ENCODE measurements at regions not wholly inside any gene's neighbourhood (a gene's known extent, or its start where the extent isn't known, plus 50 kb on each side); places are given as distances from the start of the nearest gene placed in this dataset.
A peak's percentile ranks its signal among the peaks of the same experiment; 100 is the strongest.

DNA sequence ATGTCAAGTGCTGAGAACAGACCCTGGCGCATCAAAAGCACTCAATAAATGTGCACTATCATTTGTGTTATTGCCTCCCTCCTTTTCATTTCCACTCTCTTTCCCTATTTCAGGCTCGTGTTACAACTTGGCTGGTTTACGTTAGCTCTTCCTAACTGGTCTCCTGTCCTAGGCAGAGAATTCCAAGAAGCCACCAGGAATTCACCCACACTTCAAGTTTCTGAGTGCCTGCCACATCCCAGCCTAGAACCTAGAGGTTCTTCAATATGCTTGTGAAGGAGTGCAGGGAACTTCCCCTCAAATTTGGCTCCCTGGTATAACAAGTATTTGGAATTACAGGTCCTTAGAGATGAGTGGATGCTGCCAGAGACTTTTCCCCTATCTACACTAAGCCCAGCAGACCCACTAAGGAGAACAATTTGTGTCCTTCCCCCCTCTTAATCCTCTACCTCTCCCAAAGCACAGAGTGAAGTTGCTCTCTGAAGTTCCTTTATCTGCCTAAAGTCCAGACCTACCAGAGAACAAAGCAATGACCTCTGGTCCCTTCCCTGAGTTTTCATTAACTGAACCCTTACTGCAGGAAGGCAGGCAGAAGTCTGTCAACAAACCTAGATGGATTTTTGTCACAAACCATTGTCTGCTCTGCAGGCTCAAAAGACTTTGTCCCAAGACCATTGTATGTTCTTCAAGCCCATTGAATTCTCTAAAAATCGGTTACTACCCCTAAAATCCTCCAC, 201.6 kb upstream of the JARID2 start:
- no peak for DNase-seq (ENCODE audit: low read depth)

DNA sequence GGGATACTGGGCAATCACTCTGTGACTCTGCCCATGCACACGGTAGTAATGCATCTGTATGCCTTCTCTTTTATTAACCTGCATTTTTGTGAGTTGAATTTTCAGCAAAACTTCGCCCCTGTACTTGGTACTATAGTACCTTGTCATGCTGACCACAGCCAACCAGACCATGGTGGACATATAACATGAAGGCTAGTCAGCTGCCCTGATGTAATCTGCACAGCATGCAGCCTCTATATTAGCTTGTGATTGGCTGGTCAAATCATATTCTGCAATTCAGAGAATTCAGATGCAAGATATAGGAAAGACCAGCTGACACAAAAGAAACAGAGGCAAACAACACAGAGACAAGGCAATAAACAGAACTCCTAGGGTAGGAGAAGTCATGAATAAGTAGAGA, 200.9 kb upstream of the JARID2 start:
- no peak for DNase-seq (ENCODE audit: low read depth)

- no peak for DNase-seq (ENCODE audit: low read depth)
These were observed 199.1 kb upstream of the JARID2 start for GRCh38 chr6:15046751-15047150.

DNA sequence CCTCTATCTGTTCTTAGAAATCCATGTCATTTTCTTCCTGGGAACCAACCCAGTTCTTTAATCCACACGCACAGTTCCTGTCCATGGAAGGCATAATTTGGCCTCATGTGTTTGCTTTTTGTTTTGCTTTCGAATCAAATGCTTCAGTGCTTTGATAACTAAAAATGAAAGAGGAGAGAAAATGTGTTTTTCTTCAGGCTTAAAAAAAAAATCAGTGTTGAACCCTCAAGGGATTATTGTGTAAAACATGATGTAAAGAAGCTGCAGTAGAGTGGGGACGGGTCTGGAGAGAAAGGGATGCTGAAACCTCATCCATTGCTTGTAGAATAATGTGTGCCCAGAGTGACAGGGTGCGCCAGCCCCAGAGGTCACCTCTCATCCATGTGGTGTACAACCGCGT, 197.5 kb upstream of the JARID2 start:
- no peak for DNase-seq (ENCODE audit: low read depth)

GRCh38 chr6:15058200-15059061, 187.4 kb upstream of the JARID2 start:
- DNase-seq (ENCODE audit: low read depth): no peak

DNA sequence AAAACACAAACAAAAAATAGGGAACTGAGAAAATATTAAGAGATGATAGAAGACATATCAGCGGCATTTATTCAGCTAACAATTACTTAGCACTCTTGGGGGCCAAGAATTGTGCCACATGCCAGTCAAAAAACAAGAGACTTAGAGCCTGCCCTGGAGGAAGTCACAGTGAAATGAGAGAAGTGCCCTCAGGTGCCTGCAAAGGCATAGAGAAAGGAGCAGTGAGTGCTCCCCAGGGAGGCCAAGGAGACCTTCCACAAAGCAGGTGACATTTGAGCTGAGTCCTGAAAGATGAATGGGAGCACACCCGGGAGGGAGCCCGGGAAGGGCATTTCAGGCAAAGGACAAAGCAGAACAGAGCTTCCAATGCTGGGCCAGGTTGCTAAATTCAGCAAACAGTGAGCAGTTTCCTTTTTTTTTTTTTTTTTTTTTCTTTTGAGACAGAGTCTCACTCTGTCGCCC, 184.7 kb upstream of the JARID2 start:
- DNase-seq (ENCODE audit: low read depth): no peak

DNA sequence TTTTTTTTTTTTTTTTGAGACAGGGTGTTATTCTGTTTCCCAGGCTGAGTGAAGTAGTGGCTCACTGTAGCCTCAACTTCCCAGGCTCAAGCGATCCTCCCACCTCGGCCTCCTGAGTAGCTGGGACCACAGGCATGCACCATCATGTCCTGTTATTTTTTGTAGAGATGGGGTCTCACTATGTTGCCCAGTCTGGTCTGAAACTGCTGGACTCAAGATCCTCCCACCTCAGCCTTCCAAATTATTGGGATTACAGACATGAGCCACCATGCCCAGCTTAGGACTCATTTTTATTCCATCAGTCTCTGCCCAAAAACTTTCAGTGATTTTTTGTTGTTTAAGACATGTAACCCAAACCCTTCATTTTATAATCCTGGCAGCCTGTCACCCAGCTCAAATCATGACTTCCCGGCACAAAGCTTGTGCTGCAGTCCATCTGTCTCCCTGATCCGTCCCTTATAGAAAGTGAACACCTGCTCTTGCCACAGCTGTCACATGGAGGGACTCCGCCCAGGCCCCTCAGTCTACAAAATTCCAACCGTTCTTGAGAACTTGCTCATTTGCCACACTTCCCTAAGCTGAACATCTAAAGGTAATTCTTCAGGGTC, 183.9 kb upstream of the JARID2 start:
- no peak for DNase-seq (ENCODE audit: low read depth)

- DNase-seq (ENCODE audit: low read depth): peak; percentile 93
These were observed 183.2 kb upstream of the JARID2 start for GRCh38 chr6:15062516-15063252.

- DNase-seq (ENCODE audit: low read depth): peak; percentile 41
These were observed 182.5 kb upstream of the JARID2 start for GRCh38 chr6:15063253-15063853.

- peak; percentile 74 for DNase-seq (ENCODE audit: low read depth)
These were observed 180.4 kb upstream of the JARID2 start for GRCh38 chr6:15065261-15065989.

DNA sequence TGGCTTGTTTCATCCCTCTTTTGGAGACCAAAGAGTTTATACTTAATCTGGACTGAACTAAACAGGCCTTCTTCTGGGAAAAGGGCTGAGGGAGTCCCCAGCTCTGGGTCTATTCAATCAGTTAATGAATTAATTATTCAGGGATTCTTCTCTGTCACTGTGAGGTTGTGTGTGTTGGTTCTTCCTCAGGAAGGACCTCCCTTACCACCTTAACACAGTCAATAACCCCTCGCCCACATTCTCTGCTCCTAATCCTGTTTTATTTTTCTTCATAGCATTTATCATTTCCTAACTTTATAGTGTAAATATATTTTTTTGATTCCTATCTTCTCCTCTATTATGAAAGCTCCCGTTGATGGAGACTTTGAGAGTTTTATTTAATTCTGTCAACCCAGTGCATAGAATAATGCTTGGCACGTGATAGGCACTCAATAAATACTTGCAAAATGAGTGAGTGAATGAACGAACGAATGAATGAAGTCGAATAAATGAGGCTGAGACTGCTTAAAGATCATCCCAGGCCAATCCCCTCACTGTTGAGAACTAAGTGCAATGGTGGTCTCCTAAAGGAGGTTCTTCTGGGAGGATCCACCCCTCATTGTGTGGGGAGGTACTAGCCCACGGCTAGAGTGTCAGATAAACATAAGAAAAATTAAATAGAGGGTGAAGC, 179.6 kb upstream of the JARID2 start:
- DNase-seq (ENCODE audit: low read depth): no peak

GRCh38 chr6:15073344-15073789, 172.5 kb upstream of the JARID2 start:
- peak; percentile 81 for DNase-seq (ENCODE audit: low read depth)

DNA sequence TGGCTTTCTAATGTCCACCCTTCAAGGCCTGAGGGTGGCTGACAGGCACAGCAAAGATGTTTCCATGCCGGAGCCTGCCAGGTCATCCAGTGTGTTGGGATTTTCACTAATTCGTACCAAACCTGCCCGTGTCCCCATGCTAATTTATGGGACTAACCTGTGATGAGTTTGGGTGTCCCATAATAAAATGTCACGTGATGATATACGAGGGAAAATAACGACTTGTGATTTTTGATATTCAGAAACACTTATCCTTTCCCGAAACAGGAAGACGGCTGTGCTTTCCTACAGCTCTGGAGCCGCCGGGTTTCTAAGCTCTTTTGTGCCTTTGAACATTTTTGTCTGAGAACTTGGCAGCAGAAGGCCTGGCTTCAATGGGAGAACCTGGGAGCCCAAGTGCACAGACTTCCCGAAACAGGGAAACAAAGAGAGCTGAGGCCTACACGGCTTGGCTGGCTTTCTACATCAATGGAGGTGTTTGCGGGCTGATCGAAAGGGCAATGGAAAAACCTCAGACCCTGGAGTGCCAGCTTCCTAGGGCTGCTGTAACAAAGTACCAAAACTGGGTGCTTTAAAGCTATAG, 171.9 kb upstream of the JARID2 start:
- DNase-seq (ENCODE audit: low read depth): no peak

DNA sequence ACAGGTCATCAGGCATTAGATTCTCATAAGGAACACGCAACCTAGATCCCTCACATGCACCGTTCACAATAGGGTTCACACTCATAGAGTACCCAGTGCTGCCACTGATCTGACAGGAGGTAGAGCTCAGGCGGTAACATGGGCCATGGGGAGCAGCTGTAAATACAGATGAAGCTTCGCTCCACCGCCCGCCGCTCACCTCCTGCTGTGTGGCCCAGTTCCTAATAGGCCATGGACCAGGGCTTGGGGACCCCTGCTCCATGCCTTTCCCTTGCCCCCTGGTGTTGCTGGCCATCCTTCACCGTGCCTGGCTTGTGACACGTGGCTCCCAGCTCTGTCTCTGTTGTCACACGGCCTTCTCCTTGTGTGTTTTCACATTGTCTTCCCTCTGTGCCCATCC, 171.1 kb upstream of the JARID2 start:
- no peak for DNase-seq (ENCODE audit: low read depth)

GRCh38 chr6:15076565-15076964, 169.3 kb upstream of the JARID2 start:
- no peak for DNase-seq (ENCODE audit: low read depth)

GRCh38 chr6:15077006-15077405, 168.9 kb upstream of the JARID2 start:
- no peak for DNase-seq (ENCODE audit: low read depth)

GRCh38 chr6:15077961-15078360, 167.9 kb upstream of the JARID2 start:
- DNase-seq (ENCODE audit: low read depth): no peak

DNA sequence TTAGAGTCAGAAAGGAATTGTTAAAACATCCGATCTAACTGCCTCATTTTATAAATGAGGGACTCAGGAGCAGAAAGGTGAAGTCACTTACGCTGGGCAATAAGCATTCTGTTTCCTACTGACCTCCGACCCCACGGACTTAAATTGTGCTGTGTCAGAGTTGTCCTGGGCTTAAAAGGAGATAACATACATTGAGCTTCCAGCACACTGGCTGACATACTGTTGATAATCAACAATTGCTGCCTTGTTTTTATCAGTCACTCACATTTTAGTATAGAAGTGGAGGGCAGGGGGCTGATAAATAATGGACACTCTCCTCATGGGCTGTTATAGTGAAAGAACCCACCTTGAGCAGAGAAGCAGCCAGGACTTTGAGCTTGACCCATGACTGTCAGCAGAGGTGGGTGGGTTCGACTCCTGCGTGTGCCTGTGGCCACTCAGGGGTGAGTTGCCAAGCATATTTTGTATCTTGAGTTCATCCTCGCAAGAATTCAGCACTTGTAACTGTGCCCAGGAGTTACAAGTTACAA, 166.5 kb upstream of the JARID2 start:
- DNase-seq (ENCODE audit: low read depth): no peak

DNA sequence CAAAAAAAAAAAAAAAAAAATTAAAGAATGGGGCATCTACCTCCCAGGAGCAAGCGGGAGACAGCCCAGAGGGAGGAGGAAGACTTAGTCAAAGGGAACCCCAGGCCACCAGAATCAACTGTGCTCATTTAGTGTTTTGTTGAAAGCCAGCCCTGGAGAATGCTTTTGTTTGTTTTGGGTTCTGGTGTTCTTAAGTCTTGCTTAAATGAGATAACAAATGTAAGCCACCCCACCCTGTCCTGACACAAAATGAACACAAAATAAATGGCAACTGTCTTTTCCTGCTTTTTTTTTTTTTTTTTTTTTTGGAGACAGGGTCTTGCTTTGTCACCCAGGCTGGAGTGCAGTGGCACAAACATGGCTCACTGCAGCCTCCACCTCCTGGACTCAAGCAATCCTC, 165.0 kb upstream of the JARID2 start:
- DNase-seq (ENCODE audit: low read depth): no peak

- DNase-seq (ENCODE audit: low read depth): no peak
These were observed 164.4 kb upstream of the JARID2 start for GRCh38 chr6:15081447-15081846.

Data from Daoy (cell line).